GM21717 (cell line): ENCODE measurements at regions not wholly inside any gene's neighbourhood (a gene's known extent, or its start where the extent isn't known, plus 50 kb on each side); places are given as distances from the start of the nearest gene placed in this dataset.
A peak's percentile ranks its signal among the peaks of the same experiment; 100 is the strongest.
"Not testable (repeated sequence)": the region's sequence is repeated elsewhere in the genome, so short reads cannot be mapped to it uniquely, and the experiment has no call there.

Source experiments
- ATAC-seq: cut with Tn5 transposase; IDR thresholded peaks from one replicate; pipeline ENCODE4 v1.9.1; 2021; ENCODE audit warnings: mild to moderate bottlenecking, moderate library complexity; ENCODE audit not compliant: unreplicated experiment

DNA sequence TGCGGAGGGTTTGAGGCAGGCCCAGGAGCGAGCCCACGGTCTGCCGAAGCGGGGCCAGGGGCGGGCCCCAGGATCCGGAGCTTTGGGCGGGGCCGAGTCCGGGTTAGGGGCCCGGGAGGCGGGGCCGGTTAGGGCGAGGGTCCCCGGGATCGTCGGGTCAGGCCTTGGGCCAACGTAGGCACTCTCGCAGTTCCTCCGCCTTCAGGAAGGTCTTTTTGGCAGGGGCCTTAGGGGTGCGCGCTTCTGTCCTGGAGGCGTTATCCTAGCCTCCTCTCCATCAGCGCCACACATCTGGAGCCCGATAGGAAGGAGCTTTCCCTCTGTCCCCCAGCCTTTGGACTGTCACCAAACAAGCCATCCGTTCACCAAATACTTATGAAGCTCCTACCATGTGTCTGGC, 131.8 kb upstream of the ALDH3B2 start:
- ATAC-seq, result not testable (repeated sequence)

GRCh38 chr11:67805253-67806126, 131.1 kb upstream of the ALDH3B2 start:
- peak; percentile 75 for ATAC-seq

DNA sequence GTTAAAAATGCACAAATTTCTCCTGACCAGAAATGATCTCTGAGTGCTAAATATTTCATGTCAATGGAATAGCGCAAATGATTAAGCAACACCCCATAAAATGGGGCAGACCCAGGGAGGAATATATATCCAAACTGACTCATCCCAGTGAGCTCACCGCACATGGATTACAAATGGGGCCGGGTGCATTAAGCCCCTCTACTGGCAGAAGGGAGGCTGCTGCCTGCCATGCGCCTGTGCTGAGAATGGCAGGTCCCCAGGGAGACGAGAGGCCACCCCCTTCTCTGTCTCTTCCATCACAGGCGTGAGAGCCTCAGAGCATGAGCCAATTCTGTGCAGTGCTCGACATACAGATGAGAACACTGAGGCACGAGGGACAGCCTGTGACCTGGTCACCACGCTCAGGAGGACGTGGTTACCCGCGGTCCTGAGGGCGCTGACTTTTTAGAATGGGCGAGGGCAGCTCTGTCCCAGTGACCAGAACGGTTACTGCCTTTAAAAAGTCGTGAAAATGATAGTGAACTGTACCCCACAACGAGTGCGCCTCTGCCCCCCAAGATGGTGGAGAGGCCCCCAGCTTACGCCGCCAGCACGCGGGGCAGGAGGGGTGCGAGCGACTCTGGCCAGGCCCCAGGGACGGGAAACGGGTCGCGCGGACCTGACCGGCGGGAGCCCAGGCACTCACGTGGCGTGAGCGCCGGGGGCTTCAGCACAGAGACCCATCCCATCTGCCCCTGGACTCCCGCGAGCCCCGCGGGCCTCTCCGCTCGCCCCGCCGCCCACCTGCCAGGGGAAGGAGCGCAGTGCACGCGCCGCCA, 130.2 kb upstream of the ALDH3B2 start:
- ATAC-seq, result peak; percentile 19

- ATAC-seq, result not testable (repeated sequence)
Measured at GRCh38 chr11:67803519-67803918, 129.1 kb upstream of the ALDH3B2 start.

DNA sequence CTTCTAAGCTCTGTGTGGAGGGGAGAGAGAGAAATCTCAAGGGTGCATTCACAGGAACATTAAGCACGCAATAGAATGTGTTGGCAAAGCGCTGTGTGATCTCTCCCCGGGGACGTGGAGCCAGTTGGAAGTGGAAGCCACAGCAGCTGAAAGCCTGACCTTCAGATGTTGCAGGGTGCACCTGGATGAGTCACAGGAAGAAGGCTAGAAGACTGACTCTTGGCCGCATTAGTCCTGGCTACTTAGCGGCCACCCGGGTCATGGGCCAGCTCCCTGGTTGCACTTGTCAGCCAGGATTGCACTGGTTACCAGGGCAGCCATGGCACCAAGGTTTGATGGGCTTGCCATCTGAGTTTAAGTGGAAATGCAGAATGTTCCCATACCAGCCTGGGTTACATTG, 128.6 kb upstream of the ALDH3B2 start:
- not testable (repeated sequence) for ATAC-seq

- ATAC-seq, result not testable (repeated sequence)
Measured at GRCh38 chr11:67802623-67803022, 128.2 kb upstream of the ALDH3B2 start.

DNA sequence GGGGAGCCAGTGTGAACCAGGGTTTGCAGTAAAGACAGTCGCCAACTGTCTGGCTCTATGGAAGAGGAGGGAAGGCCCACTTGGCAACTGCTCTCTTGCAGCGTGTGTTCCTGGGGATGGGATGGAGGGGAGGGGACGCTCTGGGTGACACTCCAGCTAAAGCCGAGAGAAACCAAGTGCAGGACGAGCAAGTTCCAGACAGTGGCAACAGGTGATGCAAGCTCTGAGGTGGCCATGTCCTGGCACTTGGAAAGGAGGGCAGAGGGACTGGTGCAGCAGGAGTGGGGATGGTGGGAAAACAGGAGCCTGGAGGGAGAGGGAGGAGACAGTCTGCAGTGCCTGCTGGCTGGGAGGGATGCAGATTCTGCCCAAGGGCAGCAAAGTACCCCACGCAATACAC, 127.0 kb upstream of the ALDH3B2 start:
- ATAC-seq, result not testable (repeated sequence)

DNA sequence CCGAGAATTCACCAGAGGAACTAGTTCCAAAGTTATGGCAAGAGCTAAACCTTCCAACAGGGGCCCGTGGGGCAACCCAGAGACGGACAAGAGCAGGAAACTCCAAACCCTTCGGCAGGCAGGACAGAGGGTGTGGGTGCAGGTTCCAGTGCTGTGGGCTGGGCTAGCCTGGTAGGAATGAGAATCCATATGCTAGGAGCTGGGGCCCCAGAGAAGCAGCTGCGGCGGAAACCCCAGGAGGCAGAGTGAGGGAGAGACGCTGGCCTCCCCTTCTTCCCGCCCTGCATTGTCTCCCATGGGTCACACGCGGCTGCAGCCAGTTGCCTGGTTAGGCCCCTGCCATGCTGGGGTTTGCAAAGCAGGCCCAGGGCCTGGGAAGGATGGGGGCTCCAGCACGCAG, 126.2 kb upstream of the ALDH3B2 start:
- ATAC-seq, result not testable (repeated sequence)

- not testable (repeated sequence) for ATAC-seq
Measured at GRCh38 chr11:67799808-67800207, 125.4 kb upstream of the ALDH3B2 start.

DNA sequence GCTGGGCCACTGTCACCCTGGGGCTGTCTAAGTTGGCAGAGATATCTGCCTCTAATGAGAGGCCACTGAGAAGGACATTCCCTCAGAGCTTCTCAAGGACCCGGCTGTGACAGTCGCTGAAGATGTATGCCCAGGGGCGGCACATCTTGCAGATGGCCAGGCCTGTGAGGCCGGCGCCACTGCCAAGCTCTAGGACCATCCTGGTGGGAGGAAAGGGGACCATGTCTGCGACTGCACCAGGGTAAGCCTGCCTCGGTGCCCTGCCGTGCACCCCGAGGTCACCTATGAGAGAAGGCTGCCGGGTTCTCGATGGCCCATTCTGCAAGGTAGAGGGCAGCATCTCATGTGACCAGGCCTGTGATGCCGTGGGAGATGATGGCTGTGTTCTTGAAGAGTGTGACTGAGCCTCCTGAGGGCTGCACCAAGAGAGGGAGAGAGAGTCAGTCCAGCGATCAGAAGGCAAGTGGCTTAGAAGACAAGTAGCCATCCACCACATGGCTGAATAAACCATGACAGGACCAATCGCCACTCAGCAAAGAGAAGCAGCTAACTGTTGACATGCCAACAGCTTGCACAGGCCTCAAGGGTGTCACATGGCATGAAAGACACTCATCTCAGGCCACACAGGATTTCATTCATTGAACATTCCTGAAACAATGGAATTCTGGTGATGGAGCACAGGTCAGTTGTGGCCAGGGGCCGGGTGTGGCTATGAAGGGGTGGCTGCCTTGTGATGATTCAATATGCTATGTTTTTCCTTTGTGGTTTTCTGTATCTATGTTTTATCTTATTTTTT, 123.5 kb upstream of the ALDH3B2 start:
- not testable (repeated sequence) for ATAC-seq

- no peak for ATAC-seq
Measured at GRCh38 chr11:67795746-67796145, 121.3 kb upstream of the ALDH3B2 start.

DNA sequence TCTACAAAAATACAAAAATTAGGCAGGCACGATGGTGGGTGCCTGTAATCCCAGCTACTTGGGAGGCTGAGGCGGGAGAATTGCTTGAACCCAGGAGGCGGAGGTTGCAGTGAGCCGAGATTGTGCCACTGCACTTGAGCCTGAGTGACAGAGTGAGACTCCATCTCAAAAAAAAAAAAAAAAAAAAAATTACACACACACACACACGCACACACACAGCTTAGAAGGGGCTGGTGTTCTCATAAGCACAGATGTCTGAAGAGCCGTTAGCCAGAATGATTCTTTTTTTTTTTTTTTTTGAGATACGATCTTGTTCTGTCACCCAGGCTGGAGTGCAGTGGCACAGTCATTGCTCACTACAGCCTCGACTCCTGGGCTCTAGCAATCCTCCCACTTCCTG, 119.3 kb upstream of the ALDH3B2 start:
- not testable (repeated sequence) for ATAC-seq

GRCh38 chr11:67792273-67792990, 118.0 kb upstream of the ALDH3B2 start:
- ATAC-seq, result not testable (repeated sequence)

DNA sequence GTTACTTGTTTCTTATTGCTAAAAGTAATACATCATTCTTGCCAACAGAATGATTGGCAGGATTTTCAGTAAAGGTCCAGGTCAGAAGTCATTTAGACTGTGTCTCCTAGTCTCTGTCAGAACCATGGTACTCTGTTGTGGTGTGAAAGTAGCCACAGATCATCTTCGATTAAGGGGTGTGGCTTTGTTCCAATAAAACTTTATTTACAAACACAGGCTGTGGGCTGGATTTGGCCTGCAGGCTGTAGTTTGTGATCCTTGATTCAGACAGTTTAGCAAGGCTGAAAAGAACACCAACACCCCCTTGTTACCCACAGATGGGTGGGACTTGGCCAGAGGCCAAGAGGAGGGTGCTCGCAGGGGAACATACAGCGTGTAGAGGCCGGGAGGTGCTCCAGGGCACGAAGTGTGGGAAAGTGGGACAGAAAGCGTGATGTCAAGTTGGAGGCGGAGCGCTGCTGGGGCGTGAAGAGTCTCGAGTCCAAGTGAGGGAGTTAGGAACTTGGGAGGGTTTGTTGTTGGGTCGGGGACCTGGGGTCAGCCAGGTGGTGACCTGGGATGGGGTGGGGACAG, 117.3 kb upstream of the ALDH3B2 start:
- ATAC-seq, result not testable (repeated sequence)

- ATAC-seq, result not testable (repeated sequence)
Measured at GRCh38 chr11:67788341-67788695, 113.9 kb upstream of the ALDH3B2 start.

DNA sequence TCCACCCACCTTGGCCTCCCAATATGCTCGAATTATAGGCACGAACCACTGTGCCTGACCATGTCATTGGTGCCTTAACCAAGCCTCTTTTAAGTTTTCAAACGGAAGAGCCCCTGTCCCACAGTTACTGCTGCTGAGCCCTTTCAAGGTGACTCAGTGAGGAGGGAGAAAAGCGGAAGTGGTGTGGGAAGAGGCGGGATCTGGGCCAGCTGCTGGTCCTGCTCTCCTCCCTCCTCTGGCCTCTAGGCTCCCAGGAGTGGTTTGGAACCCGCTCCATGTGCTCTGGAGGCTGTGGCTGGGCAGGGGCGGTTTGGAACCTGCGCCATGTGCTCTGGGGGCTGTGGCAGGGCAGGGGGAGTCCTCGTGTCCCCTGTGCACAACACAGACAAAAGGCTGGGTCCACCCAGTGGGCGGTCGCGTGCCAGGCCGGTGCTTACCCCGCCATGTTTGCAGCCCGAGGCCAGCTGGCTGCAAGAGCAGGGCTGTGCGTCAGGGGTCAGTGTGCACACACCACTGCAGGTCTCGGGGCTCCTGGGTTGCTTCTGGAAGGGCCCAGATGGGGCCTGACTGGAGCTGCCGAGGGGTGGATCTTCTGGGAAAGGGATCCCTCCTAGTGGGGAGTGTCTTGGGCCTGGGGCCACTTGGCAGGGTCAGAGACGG, 113.4 kb upstream of the ALDH3B2 start:
- not testable (repeated sequence) for ATAC-seq

DNA sequence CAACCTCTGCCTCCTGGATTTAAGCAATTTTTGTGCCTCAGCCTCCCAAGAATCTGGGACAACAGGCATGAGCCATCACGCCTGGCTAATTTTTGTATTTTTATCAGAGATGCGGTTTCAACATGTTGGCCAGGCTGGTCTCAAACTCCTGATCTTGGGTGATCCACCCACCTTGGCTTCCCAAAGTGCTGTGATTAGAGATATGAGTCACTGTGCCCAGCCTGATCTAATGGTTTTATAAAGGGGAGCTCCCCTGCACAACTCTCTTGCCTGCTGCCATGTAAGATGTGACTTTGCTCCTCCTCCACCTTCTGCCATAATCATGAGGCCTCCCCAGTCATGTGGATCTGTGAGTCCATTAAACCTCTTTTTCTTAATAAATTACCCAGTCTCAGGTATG, 107.5 kb upstream of the ALDH3B2 start:
- ATAC-seq, result not testable (repeated sequence)

GRCh38 chr11:67781506-67781905, 107.1 kb upstream of the ALDH3B2 start:
- ATAC-seq, result not testable (repeated sequence)

- ATAC-seq, result no peak
Measured at GRCh38 chr11:67780056-67780455, 105.6 kb upstream of the ALDH3B2 start.
